ENCODE measurements at regions not wholly inside any gene's neighbourhood (a gene's known extent, or its start where the extent isn't known, plus 50 kb on each side); places are given as distances from the start of the nearest gene placed in this dataset.

- Histone ChIP-seq H4K20me1 (ENCODE audit: control insufficient read depth, insufficient read depth, insufficient read length) (no peaks in the 10 kb centered on the region), H3K9me3 (ENCODE audit: control insufficient read depth, low read depth, low read length) (no peaks in the 10 kb centered on the region), H4K91ac (ENCODE audit: insufficient read length, low read depth, low read length) (no peak overlapping the region), H3K4me2 (ENCODE audit: insufficient read depth, insufficient read length, low read length) (no peak overlapping the region), H3K9ac (ENCODE audit: extremely low read depth, insufficient read length, low read length) (no peak overlapping the region), H3K23me2 (ENCODE audit: insufficient read length, low read depth, low read length, poor library complexity, severe bottlenecking) (no peaks in the 10 kb centered on the region), H3K23ac (ENCODE audit: insufficient read length, low read depth, low read length) (no peak overlapping the region), H2AFZ (ENCODE audit: low read length) (no peak overlapping the region), H3K79me1 (ENCODE audit: insufficient read depth, low read depth, low read length, poor library complexity, severe bottlenecking) (no peaks in the 10 kb centered on the region), H3K56ac (ENCODE audit: insufficient read length, low read depth, low read length) (no peak overlapping the region), H3K27ac (ENCODE audit: insufficient read length, low read depth, low read length) (no peak overlapping the region), H3K18ac (ENCODE audit: insufficient read length, low read depth, low read length) (no peak overlapping the region), H4K5ac (ENCODE audit: insufficient read length, low read depth, low read length) (no peak overlapping the region), H3K79me2 (ENCODE audit: insufficient read depth, low read length) (no peaks in the 10 kb centered on the region), H2BK120ac (ENCODE audit: low read depth, low read length, poor library complexity, severe bottlenecking) (no peak overlapping the region), H2BK20ac (ENCODE audit: low read depth, low read length, poor library complexity, severe bottlenecking) (no peak overlapping the region), H3K27me3 (ENCODE audit: insufficient read depth, low read length) (no peaks in the 10 kb centered on the region), H3K4ac (ENCODE audit: low read depth, low read length) (no peak overlapping the region), H3T11ph (ENCODE audit: low read length) (no peak overlapping the region), H2BK12ac (ENCODE audit: insufficient read length, low read depth, low read length) (no peak overlapping the region), H4K8ac (replicated peaks; ENCODE audit: insufficient read length, low read depth, low read length) (no peak overlapping the region), H2AK5ac (ENCODE audit: insufficient read length, low read length) (no peak overlapping the region), H3K14ac (ENCODE audit: insufficient read depth, low read length) (no peak overlapping the region), H2BK5ac (ENCODE audit: insufficient read length, low read length) (no peak overlapping the region), H3K4me1 (ENCODE audit: insufficient read depth, low read length) (no peaks in the 10 kb centered on the region), H2BK15ac (ENCODE audit: low read depth, low read length) (no peak overlapping the region)
- no CpG with 5 or more reads among the region's 8 CpGs for WGBS (ENCODE audit: extremely low coverage, insufficient read length, low lambda C conversion rate)
- Mint-ChIP-seq H3K4me3 (no peak overlapping the region), H3K36me3 (ENCODE audit: insufficient read depth in 1 of 3, low read depth in 3 of 3) (no peaks in the 10 kb centered on the region; a peak in 1 of 7 replicates), H3K9me3 (no peaks in the 10 kb centered on the region; a peak in 1 of 5 replicates), H3K27me3 (ENCODE audit: low read depth) (peaks cover 2% of the 10 kb centered on the region; the same call in 1 of the 2 replicates), H3K27ac (no peak overlapping the region), H3K4me1 (peaks cover 6 to 10% of the 10 kb centered on the region in 2 experiments; a peak in 3 of 4 replicates)
- no peak for DNase-seq
- TF ChIP-seq, protein P1, sequence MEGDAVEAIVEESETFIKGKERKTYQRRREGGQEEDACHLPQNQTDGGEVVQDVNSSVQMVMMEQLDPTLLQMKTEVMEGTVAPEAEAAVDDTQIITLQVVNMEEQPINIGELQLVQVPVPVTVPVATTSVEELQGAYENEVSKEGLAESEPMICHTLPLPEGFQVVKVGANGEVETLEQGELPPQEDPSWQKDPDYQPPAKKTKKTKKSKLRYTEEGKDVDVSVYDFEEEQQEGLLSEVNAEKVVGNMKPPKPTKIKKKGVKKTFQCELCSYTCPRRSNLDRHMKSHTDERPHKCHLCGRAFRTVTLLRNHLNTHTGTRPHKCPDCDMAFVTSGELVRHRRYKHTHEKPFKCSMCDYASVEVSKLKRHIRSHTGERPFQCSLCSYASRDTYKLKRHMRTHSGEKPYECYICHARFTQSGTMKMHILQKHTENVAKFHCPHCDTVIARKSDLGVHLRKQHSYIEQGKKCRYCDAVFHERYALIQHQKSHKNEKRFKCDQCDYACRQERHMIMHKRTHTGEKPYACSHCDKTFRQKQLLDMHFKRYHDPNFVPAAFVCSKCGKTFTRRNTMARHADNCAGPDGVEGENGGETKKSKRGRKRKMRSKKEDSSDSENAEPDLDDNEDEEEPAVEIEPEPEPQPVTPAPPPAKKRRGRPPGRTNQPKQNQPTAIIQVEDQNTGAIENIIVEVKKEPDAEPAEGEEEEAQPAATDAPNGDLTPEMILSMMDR (conservative IDR thresholded peaks at IDR 0.05), result no peak
These were observed 246.1 kb downstream of the UQCRFS1 start for GRCh38 chr19:28966737-28967399.
